GM13976 (cell line): ENCODE measurements at regions not wholly inside any gene's neighbourhood (a gene's known extent, or its start where the extent isn't known, plus 50 kb on each side); places are given as distances from the start of the nearest gene placed in this dataset.

Experiments used
- DNase-seq: peaks from one replicate; pipeline ENCODE4 v3.0.0; 2012; ENCODE audit warnings: low spot score
- CTCF ChIP-seq: IDR thresholded peaks from 2 replicates; pipeline ENCODE4 v1.5.1; 2012; ENCODE audit warnings: borderline replicate concordance, mild to moderate bottlenecking; ENCODE audit not compliant: insufficient read depth; ENCODE audit errors: extremely low read depth, missing control alignments, control extremely low read depth
- in situ Hi-C: fragments of 300-500 bp; cut with MboI; formaldehyde crosslinking; loops from one replicate; pipeline ENCODE4 v1.12.0; 2022; ENCODE audit warnings: low sequenced_read_pairs, mixed read lengths, inconsistent platforms; ENCODE audit not compliant: unreplicated experiment

DNA sequence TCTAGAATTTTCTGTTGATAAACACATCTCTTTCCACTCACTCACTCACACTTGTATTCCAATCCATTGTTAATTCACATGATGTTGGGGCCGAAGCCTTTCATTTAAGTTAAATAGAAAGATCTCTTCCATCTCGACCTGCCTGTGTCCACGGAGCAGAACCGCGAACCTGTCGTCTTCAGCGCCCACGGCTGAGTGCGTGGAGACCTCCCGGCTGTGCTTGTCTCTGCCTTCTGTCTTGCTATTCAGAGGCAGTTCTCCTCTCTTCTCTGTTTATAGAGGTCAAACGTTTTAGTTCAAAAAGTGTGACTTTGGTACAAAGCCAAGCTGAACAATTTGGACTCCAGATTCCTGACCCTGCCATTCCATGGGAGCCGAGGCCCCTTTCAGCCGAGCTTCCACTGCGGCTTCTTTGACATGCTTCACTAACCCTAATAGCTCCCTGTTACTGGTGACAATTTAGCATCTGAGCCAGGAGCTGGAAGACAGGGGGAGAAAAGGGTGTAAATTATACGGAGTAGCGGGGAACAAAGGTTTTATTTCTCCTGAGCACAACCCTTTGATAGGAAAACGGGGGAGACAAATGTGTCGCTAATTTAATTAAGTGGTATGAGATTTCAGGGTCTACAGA lies 314.4 kb upstream of the IRX4 start:
- DNase-seq: no peak
- in situ Hi-C loops: no loop called here
- no peak for TF ChIP-seq CTCF

GRCh38 chr5:2196416-2196815 lies 313.7 kb upstream of the IRX4 start:
- DNase-seq: no peak
- in situ Hi-C loops: no loop called here
- no peak for TF ChIP-seq CTCF

- TF ChIP-seq CTCF: no peak
- DNase-seq: no peak
- in situ Hi-C loops: no loop called here
Measured at GRCh38 chr5:2194949-2195348, 312.2 kb upstream of the IRX4 start.

- in situ Hi-C loops: no loop called here
- TF ChIP-seq CTCF: no peak
- DNase-seq: no peak
Measured at GRCh38 chr5:2194236-2194555, 311.5 kb upstream of the IRX4 start.

GRCh38 chr5:2193542-2194235 lies 311.0 kb upstream of the IRX4 start:
- DNase-seq: no peak
- in situ Hi-C loops: no loop called here
- no peak for TF ChIP-seq CTCF

DNA sequence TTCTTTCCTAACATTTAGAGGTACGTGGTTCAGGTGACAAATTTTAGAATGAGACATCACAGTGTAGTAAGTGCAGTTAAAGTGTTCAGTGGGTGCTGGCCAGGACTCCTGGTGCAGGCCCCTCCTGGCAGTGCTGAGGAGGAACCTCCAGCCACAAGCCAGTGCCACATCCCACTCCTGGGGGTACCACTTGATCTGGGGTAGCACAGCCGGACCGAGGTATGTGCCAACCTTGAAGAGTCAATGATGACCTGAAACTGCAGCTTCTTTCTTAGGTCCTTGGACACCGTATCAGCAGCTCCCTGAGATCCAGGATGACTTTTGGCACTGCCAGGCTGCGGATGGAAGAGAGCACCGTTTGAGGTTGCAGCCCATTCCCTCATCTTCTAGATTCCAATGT lies 310.4 kb upstream of the IRX4 start:
- in situ Hi-C loops: no loop called here
- DNase-seq: no peak
- no peak for TF ChIP-seq CTCF

GRCh38 chr5:2192496-2192895 lies 309.8 kb upstream of the IRX4 start:
- no peak for TF ChIP-seq CTCF
- DNase-seq: no peak
- in situ Hi-C loops: no loop called here
